Right hindlimb (tissue), 1 donor: ENCODE measurements at regions not wholly inside any gene's neighbourhood (a gene's known extent, or its start where the extent isn't known, plus 50 kb on each side); places are given as distances from the start of the nearest gene placed in this dataset.
"Not testable (repeated sequence)": the region's sequence is repeated elsewhere in the genome, so short reads cannot be mapped to it uniquely, and the experiment has no call there.

Experiments
- DNase-seq: peaks from one replicate; pipeline ENCODE4 v3.0.0-alpha.2; 2018

GRCh38 chr4:174005422-174005821 is 278.0 kb downstream of the FBXO8 start:
- DNase-seq: no peak

- DNase-seq: no peak
Measured at GRCh38 chr4:173998471-173999144, 284.9 kb downstream of the FBXO8 start.

GRCh38 chr4:173995779-173996178 is 287.7 kb downstream of the FBXO8 start:
- not testable (repeated sequence) for DNase-seq

- no peak for DNase-seq
Measured at GRCh38 chr4:173991814-173992213, 291.7 kb downstream of the FBXO8 start.

GRCh38 chr4:173991316-173991715 is 292.2 kb downstream of the FBXO8 start:
- no peak for DNase-seq

GRCh38 chr4:173990869-173991210 is 292.6 kb downstream of the FBXO8 start:
- DNase-seq: no peak

GRCh38 chr4:173990126-173990868 is 293.2 kb downstream of the FBXO8 start:
- DNase-seq: no peak

GRCh38 chr4:173963523-173963922 is 319.9 kb downstream of the FBXO8 start:
- DNase-seq: not testable (repeated sequence)

GRCh38 chr4:173960398-173960797 is 323.1 kb downstream of the FBXO8 start:
- no peak for DNase-seq

- no peak for DNase-seq
Measured at GRCh38 chr4:173958445-173958844, 325.0 kb downstream of the FBXO8 start.

GRCh38 chr4:173943547-173943946 is 339.9 kb downstream of the FBXO8 start:
- DNase-seq: no peak

GRCh38 chr4:173940146-173940545 is 343.3 kb downstream of the FBXO8 start:
- no peak for DNase-seq

GRCh38 chr4:173937631-173938270 is 345.7 kb downstream of the FBXO8 start:
- DNase-seq: no peak

GRCh38 chr4:173936861-173937260 is 346.6 kb downstream of the FBXO8 start:
- no peak for DNase-seq

- DNase-seq: no peak
Measured at GRCh38 chr4:173935622-173936405, 347.7 kb downstream of the FBXO8 start.

GRCh38 chr4:173934933-173935620 is 348.4 kb downstream of the FBXO8 start:
- no peak for DNase-seq

GRCh38 chr4:173934201-173934600 is 349.3 kb downstream of the FBXO8 start:
- DNase-seq: no peak

- DNase-seq: no peak
Measured at GRCh38 chr4:173932701-173933100, 350.8 kb downstream of the FBXO8 start.

GRCh38 chr4:173930329-173930967 is 353.0 kb downstream of the FBXO8 start:
- DNase-seq: no peak

- no peak for DNase-seq
Measured at GRCh38 chr4:173929921-173930320, 353.5 kb downstream of the FBXO8 start.

GRCh38 chr4:173924561-173924960 is 358.9 kb downstream of the FBXO8 start:
- DNase-seq: no peak

- no peak for DNase-seq
Measured at GRCh38 chr4:173919861-173920260, 363.6 kb downstream of the FBXO8 start.
